WTC11 (cell line): ENCODE measurements at regions not wholly inside any gene's neighbourhood (a gene's known extent, or its start where the extent isn't known, plus 50 kb on each side); places are given as distances from the start of the nearest gene placed in this dataset.

Experiments
- ATAC-seq: fragments of 200-7000 bp; cut with Tn5 transposase; 2 replicates; pipeline ENCODE4 v1.10.0; 2021; ENCODE audit warnings: mild to moderate bottlenecking, moderate library complexity
- CTCF ChIA-PET: fragments of 300-600 bp; sonication (Branson Sonifier 250); formaldehyde crosslinking; loops from one replicate; lab custom pipeline; 2021; ENCODE audit warnings: antibody characterized with exemption; lab: Charles Lee
- POLR2A ChIA-PET: fragments of 350-600 bp; sonication (Branson Sonifier 250); formaldehyde crosslinking; loops from one replicate; lab custom pipeline; 2021; ENCODE audit warnings: antibody characterized with exemption; lab: Charles Lee
- DNase-seq: peaks from one replicate; pipeline ENCODE4 v3.0.0; 2021; ENCODE audit warnings: low spot score
- H3K27ac Mint-ChIP-seq: 2 replicates; pipeline ENCODE4 v1.8.0; 2021; ENCODE audit warnings: mixed read lengths
- H3K27me3 Mint-ChIP-seq: 2 replicates; pipeline ENCODE4 v1.8.0; 2021; ENCODE audit warnings: low read depth, mild to moderate bottlenecking, moderate library complexity, mixed read lengths
- H3K36me3 Mint-ChIP-seq: 2 replicates; pipeline ENCODE4 v1.8.0; 2021; ENCODE audit warnings: mixed read lengths
- H3K4me1 Mint-ChIP-seq: 2 replicates; pipeline ENCODE4 v1.8.0; 2022; ENCODE audit warnings: mixed read lengths
- H3K4me3 Mint-ChIP-seq: 2 replicates; pipeline ENCODE4 v1.8.0; 2021; ENCODE audit warnings: mild to moderate bottlenecking, moderate library complexity, mixed read lengths
- H3K9me3 Mint-ChIP-seq: 2 replicates; pipeline ENCODE4 v1.8.0; 2021; ENCODE audit warnings: mixed read lengths
- ATF6 ChIP-seq: sonication (generic); formaldehyde crosslinking; IDR thresholded peaks from 2 replicates; pipeline ENCODE4 v1.8.1; 2023; ENCODE audit warnings: mild to moderate bottlenecking, missing genetic modification reagents
- ELF4 ChIP-seq: sonication (generic); formaldehyde crosslinking; IDR thresholded peaks from 2 replicates; pipeline ENCODE4 v1.8.1; 2022; ENCODE audit warnings: low read depth, mild to moderate bottlenecking, moderate library complexity, missing genetic modification reagents
- ERG ChIP-seq: fragments of 250-450 bp; sonication (Bioruptor Pico); IDR thresholded peaks from 2 replicates; pipeline ENCODE4 v1.8.0; 2021; ENCODE audit warnings: mild to moderate bottlenecking
- FOXK1 ChIP-seq: sonication (generic); formaldehyde crosslinking; IDR thresholded peaks from 2 replicates; pipeline ENCODE4 v1.8.0; 2022; ENCODE audit warnings: mild to moderate bottlenecking, moderate library complexity, missing genetic modification reagents
- FOXP4 ChIP-seq: sonication (generic); formaldehyde crosslinking; IDR thresholded peaks from 2 replicates; pipeline ENCODE4 v1.8.0; 2022; ENCODE audit warnings: mild to moderate bottlenecking, missing genetic modification reagents
- IRF1 ChIP-seq: sonication (generic); formaldehyde crosslinking; IDR thresholded peaks from 2 replicates; pipeline ENCODE4 v1.8.0; 2023; ENCODE audit warnings: missing genetic modification reagents
- NR3C1 ChIP-seq: sonication (generic); formaldehyde crosslinking; conservative IDR thresholded peaks from 2 replicates; pipeline ENCODE4 v1.8.1; 2023; ENCODE audit warnings: low read depth, mild to moderate bottlenecking, missing genetic modification reagents
- ZNF219 ChIP-seq: sonication (generic); formaldehyde crosslinking; IDR thresholded peaks from 2 replicates; pipeline ENCODE4 v1.8.0; 2023; ENCODE audit warnings: missing genetic modification reagents, mild to moderate bottlenecking, borderline replicate concordance
- ZNF281 ChIP-seq: sonication (generic); formaldehyde crosslinking; IDR thresholded peaks from 2 replicates; pipeline ENCODE4 v1.8.0; 2023; ENCODE audit warnings: mild to moderate bottlenecking, missing genetic modification reagents
- ZNF317 ChIP-seq: sonication (generic); formaldehyde crosslinking; IDR thresholded peaks from 2 replicates; pipeline ENCODE4 v1.8.1; 2023; ENCODE audit warnings: low read depth, mild to moderate bottlenecking, moderate library complexity, missing genetic modification reagents, borderline replicate concordance
- ZNF416 ChIP-seq: fragments of 250-450 bp; sonication (Bioruptor Pico); IDR thresholded peaks from 2 replicates; pipeline ENCODE4 v1.9.0; 2021; ENCODE audit warnings: mild to moderate bottlenecking, inconsistent platforms
- ZNF512 ChIP-seq: sonication (generic); formaldehyde crosslinking; IDR thresholded peaks from 2 replicates; pipeline ENCODE4 v1.8.1; 2022; ENCODE audit warnings: missing genetic modification reagents, borderline replicate concordance
- ZNF532 ChIP-seq: fragments of 250-450 bp; sonication (Bioruptor Pico); IDR thresholded peaks from 2 replicates; pipeline ENCODE4 v1.9.0; 2021; ENCODE audit warnings: mild to moderate bottlenecking, borderline replicate concordance

- no peak for TF ChIP-seq ERG
- no peak for TF ChIP-seq ZNF317
- no peak for TF ChIP-seq IRF1 (CRISPR knock-in tag)
Measured at GRCh38 chr10:62980687-62981086, 152.4 kb upstream of the NRBF2 start (continued).

GRCh38 chr10:62979921-62980320, 153.2 kb upstream of the NRBF2 start:
- no peak for ATAC-seq
- Mint-ChIP-seq H3K4me1 (peaks cover 14% of the 10 kb centered on the region), H3K9me3 (peaks cover 26% of the 10 kb centered on the region), H3K4me3 (no peak overlapping the region), H3K36me3 (peaks cover 8% of the 10 kb centered on the region), H3K27ac (no peak overlapping the region), H3K27me3 (no peaks in the 10 kb centered on the region)
- no peak for DNase-seq
- POLR2A ChIA-PET: no interaction called here
- CTCF ChIA-PET: no interaction called here
- no peak for TF ChIP-seq FOXP4 (CRISPR knock-in tag)
- TF ChIP-seq ELF4 (CRISPR knock-in tag): no peak
- TF ChIP-seq ZNF532 (CRISPR knock-in tag): no peak
- no peak for TF ChIP-seq ZNF416 (CRISPR knock-in tag)
- no peak for TF ChIP-seq ZNF219 (CRISPR knock-in tag)
- no peak for TF ChIP-seq ZNF281 (CRISPR knock-in tag)
- no peak for TF ChIP-seq NR3C1 (CRISPR knock-in tag)
- no peak for TF ChIP-seq ATF6 (CRISPR knock-in tag)
- no peak for TF ChIP-seq FOXK1
- no peak for TF ChIP-seq ZNF512 (CRISPR knock-in tag)
